K562 (cell line): ENCODE measurements at regions not wholly inside any gene's neighbourhood (a gene's known extent, or its start where the extent isn't known, plus 50 kb on each side); places are given as distances from the start of the nearest gene placed in this dataset.

Source experiments
- ARNT ChIP-seq, 2 experiments: fragments of 450-650 bp; IDR thresholded peaks; 2 replicates each; pipeline ENCODE4 v1.6.1; 2016; ENCODE audit warnings: mild to moderate bottlenecking in 1 of 2
- CHD2 ChIP-seq: IDR thresholded peaks from 2 replicates; pipeline ENCODE4 v1.6.1; 2011; ENCODE audit warnings: low read depth, low read length
- DEAF1 ChIP-seq: fragments of 450-650 bp; formaldehyde crosslinking; IDR thresholded peaks from 2 replicates; pipeline ENCODE4 v1.4.0; 2020; ENCODE audit warnings: mild to moderate bottlenecking, moderate library complexity
- DPF2 ChIP-seq: fragments of 450-650 bp; IDR thresholded peaks from 2 replicates; pipeline ENCODE4 v1.6.1; 2016
- ETV1 ChIP-seq: fragments of 450-650 bp; conservative IDR thresholded peaks from 2 replicates; pipeline ENCODE4 v1.6.1; 2016; ENCODE audit warnings: missing genetic modification characterization, control low read depth, low read depth, missing compliant biosample characterization
- GATAD2A ChIP-seq: fragments of 450-650 bp; IDR thresholded peaks from 2 replicates; pipeline ENCODE4 v1.6.1; 2017
- GTF2B ChIP-seq: IDR thresholded peaks from 2 replicates; pipeline ENCODE4 v1.6.1; 2011; ENCODE audit not compliant: insufficient read length; ENCODE audit errors: extremely low read depth
- HNRNPL ChIP-seq: fragments of 200-400 bp; formaldehyde crosslinking; IDR thresholded peaks from 2 replicates; pipeline ENCODE4 v1.6.1; 2017; ENCODE audit warnings: low read depth, mild to moderate bottlenecking, low read length
- KAT8 ChIP-seq: fragments of 450-650 bp; IDR thresholded peaks from 2 replicates; pipeline ENCODE4 v1.6.1; 2016; ENCODE audit warnings: low read depth, mild to moderate bottlenecking
- MEF2A ChIP-seq: IDR thresholded peaks from 2 replicates; pipeline ENCODE4 v1.6.1; 2011; ENCODE audit warnings: low read depth, mild to moderate bottlenecking, low read length, moderate library complexity; ENCODE audit not compliant: control insufficient read depth
- MYBL2 ChIP-seq, 2 experiments: fragments of 450-650 bp in 1 of 2; sonication (generic) in 1 of 2; formaldehyde crosslinking in 1 of 2; IDR thresholded peaks; 2 replicates each; pipeline versions ENCODE4 v1.6.1 to v1.8.1; 2017 to 2022; ENCODE audit warnings: borderline replicate concordance in 1 of 2, inconsistent platforms in 1 of 2, low read depth in 1 of 2, mild to moderate bottlenecking in 1 of 2, missing genetic modification reagents in 1 of 2, moderate library complexity in 1 of 2
- NCOR1 ChIP-seq: fragments of 450-650 bp; IDR thresholded peaks from 2 replicates; pipeline ENCODE4 v1.6.1; 2016; ENCODE audit warnings: mild to moderate bottlenecking, moderate library complexity
- PRMT5 ChIP-seq: sonication (generic); formaldehyde crosslinking; IDR thresholded peaks from 2 replicates; pipeline ENCODE4 v1.5.0; 2020; ENCODE audit warnings: missing genetic modification reagents
- ZFP36 ChIP-seq: fragments of 150-350 bp; IDR thresholded peaks from 2 replicates; pipeline ENCODE4 v1.6.1; 2018; ENCODE audit warnings: low read length, low read depth; ENCODE audit not compliant: partially characterized antibody
- ZNF3 ChIP-seq: fragments of 250-450 bp; sonication (Bioruptor Pico); IDR thresholded peaks from 2 replicates; pipeline ENCODE4 v1.5.0; 2021; ENCODE audit warnings: mild to moderate bottlenecking, moderate library complexity
- ZNF449 ChIP-seq: fragments of 250-450 bp; sonication (Bioruptor Pico); IDR thresholded peaks from 2 replicates; pipeline ENCODE4 v1.8.0; 2022; ENCODE audit warnings: moderate library complexity, mild to moderate bottlenecking, inconsistent platforms
- ZNF551 ChIP-seq: fragments of 250-450 bp; sonication (Bioruptor Pico); IDR thresholded peaks from 2 replicates; pipeline ENCODE4 v1.5.0; 2021; ENCODE audit warnings: mild to moderate bottlenecking, moderate library complexity
- TF ChIP-seq, protein P1 (sequence below): fragments of 250-450 bp; sonication (Bioruptor Pico); IDR thresholded peaks from 2 replicates; pipeline ENCODE4 v1.5.1; 2021; ENCODE audit warnings: mild to moderate bottlenecking
- TF ChIP-seq, protein P2 (sequence below): sonication (generic); formaldehyde crosslinking; IDR thresholded peaks from 2 replicates; pipeline ENCODE4 v1.8.0; 2023; ENCODE audit warnings: mild to moderate bottlenecking, missing genetic modification reagents
- TF ChIP-seq, protein P3 (sequence below): sonication (generic); IDR thresholded peaks from 2 replicates; pipeline ENCODE4 v1.6.1; 2016

GRCh38 chr16:8087597-8088289 is 502.6 kb downstream of the TMEM114 start (continued):
- TF ChIP-seq, protein P1, sequence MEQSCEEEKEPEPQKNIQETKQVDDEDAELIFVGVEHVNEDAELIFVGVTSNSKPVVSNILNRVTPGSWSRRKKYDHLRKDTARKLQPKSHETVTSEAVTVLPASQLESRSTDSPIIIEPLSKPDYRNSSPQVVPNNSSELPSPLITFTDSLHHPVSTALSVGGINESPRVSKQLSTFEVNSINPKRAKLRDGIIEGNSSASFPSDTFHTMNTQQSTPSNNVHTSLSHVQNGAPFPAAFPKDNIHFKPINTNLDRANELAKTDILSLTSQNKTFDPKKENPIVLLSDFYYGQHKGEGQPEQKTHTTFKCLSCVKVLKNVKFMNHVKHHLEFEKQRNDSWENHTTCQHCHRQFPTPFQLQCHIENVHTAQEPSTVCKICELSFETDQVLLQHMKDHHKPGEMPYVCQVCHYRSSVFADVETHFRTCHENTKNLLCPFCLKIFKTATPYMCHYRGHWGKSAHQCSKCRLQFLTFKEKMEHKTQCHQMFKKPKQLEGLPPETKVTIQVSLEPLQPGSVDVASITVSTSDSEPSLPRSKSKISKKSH, result no peak
- no peak for TF ChIP-seq CHD2
- TF ChIP-seq ZFP36, result no peak
- no peak for TF ChIP-seq HNRNPL
- no peak for TF ChIP-seq MEF2A
- no peak for TF ChIP-seq ARNT (IDR thresholded peaks at IDR 0.05)
- TF ChIP-seq PRMT5 (CRISPR knock-in tag), result no peak
- TF ChIP-seq, protein P2, sequence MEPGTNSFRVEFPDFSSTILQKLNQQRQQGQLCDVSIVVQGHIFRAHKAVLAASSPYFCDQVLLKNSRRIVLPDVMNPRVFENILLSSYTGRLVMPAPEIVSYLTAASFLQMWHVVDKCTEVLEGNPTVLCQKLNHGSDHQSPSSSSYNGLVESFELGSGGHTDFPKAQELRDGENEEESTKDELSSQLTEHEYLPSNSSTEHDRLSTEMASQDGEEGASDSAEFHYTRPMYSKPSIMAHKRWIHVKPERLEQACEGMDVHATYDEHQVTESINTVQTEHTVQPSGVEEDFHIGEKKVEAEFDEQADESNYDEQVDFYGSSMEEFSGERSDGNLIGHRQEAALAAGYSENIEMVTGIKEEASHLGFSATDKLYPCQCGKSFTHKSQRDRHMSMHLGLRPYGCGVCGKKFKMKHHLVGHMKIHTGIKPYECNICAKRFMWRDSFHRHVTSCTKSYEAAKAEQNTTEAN (CRISPR knock-in tag), result no peak
- TF ChIP-seq GATAD2A, result no peak
- no peak for TF ChIP-seq ZNF551
- TF ChIP-seq, protein P3, sequence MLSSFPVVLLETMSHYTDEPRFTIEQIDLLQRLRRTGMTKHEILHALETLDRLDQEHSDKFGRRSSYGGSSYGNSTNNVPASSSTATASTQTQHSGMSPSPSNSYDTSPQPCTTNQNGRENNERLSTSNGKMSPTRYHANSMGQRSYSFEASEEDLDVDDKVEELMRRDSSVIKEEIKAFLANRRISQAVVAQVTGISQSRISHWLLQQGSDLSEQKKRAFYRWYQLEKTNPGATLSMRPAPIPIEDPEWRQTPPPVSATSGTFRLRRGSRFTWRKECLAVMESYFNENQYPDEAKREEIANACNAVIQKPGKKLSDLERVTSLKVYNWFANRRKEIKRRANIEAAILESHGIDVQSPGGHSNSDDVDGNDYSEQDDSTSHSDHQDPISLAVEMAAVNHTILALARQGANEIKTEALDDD, result peak; percentile 31; the same call in 1 of the 2 replicates
- no peak for TF ChIP-seq ZNF449 (CRISPR knock-in tag)
- TF ChIP-seq GTF2B, result no peak
- no peak for TF ChIP-seq ZNF3 (CRISPR knock-in tag)
- no peak for TF ChIP-seq DEAF1 (CRISPR knock-in tag)
- TF ChIP-seq KAT8, result no peak
- no peak; the same call in 1 of the 2 replicates for TF ChIP-seq MYBL2 (IDR thresholded peaks at IDR 0.05; ENCODE audit: low read depth)
- TF ChIP-seq MYBL2 (CRISPR knock-in tag; IDR thresholded peaks at IDR 0.05; ENCODE audit: borderline replicate concordance), result no peak
- 0 out of 2 replicates have a peak, but pooled peaks have one; percentile 23 for TF ChIP-seq ETV1 (tag)
- TF ChIP-seq NCOR1, result peak; percentile 52; the same call in 1 of the 2 replicates
- TF ChIP-seq DPF2, result peak; percentile 86
